ENCODE measurements at regions not wholly inside any gene's neighbourhood (a gene's known extent, or its start where the extent isn't known, plus 50 kb on each side); places are given as distances from the start of the nearest gene placed in this dataset.

- no peak for TF ChIP-seq CTCF (conservative IDR thresholded peaks at IDR 0.05)
- Histone ChIP-seq H3K9ac (ENCODE audit: extremely low read depth, low read length, poor library complexity, severe bottlenecking) (no peak overlapping the region), H3K36me3 (ENCODE audit: control insufficient read depth, insufficient read depth, low read length) (no peaks in the 10 kb centered on the region), H3K4me1 (ENCODE audit: control insufficient read depth, insufficient read depth, low read length) (peaks cover 7% of the 10 kb centered on the region), H3K4me3 (ENCODE audit: low read length) (no peak overlapping the region), H3K27ac (ENCODE audit: low read depth, low read length) (no peak overlapping the region), H3K27me3 (ENCODE audit: control insufficient read depth, insufficient read depth, low read length, poor library complexity, severe bottlenecking) (no peaks in the 10 kb centered on the region), H3K9me3 (ENCODE audit: control insufficient read depth, low read length) (no peaks in the 10 kb centered on the region)
- Mint-ChIP-seq H3K36me3 (ENCODE audit: low read depth) (no peaks in the 10 kb centered on the region), H3K4me3 (no peak overlapping the region), H3K4me1 (no peaks in the 10 kb centered on the region), H3K9me3 (no peaks in the 10 kb centered on the region), H3K27me3 (ENCODE audit: insufficient read depth) (no peaks in the 10 kb centered on the region), H3K27ac (no peak overlapping the region)
- no peak for DNase-seq
- WGBS, 2 experiments (ENCODE audit: insufficient coverage in 1 of 2, insufficient read length in 1 of 2): 97 to 100% methylated on average over 7 to 8 of the region's 8 CpGs
Measured at GRCh38 chr13:106700007-106700406, 132.1 kb upstream of the ARGLU1 start.

GRCh38 chr13:106699311-106699710, 131.4 kb upstream of the ARGLU1 start:
- Histone ChIP-seq H3K9me3 (ENCODE audit: control insufficient read depth, low read length) (no peaks in the 10 kb centered on the region), H3K27ac (ENCODE audit: low read depth, low read length) (no peak overlapping the region), H3K9ac (ENCODE audit: extremely low read depth, low read length, poor library complexity, severe bottlenecking) (no peak overlapping the region), H3K36me3 (ENCODE audit: control insufficient read depth, insufficient read depth, low read length) (no peaks in the 10 kb centered on the region), H3K4me3 (ENCODE audit: low read length) (no peak overlapping the region), H3K27me3 (ENCODE audit: control insufficient read depth, insufficient read depth, low read length, poor library complexity, severe bottlenecking) (no peaks in the 10 kb centered on the region), H3K4me1 (ENCODE audit: control insufficient read depth, insufficient read depth, low read length) (peaks cover 7% of the 10 kb centered on the region)
- 89 to 93% methylated on average over 2 to 5 of the region's 5 CpGs for WGBS, 2 experiments (ENCODE audit: insufficient coverage in 1 of 2, insufficient read length in 1 of 2)
- H3K4me1 Mint-ChIP-seq: no peaks in the 10 kb centered on the region
- no peak for DNase-seq
- H3K9me3 Mint-ChIP-seq: no peaks in the 10 kb centered on the region
- no peaks in the 10 kb centered on the region for H3K36me3 Mint-ChIP-seq (ENCODE audit: low read depth)
- no peak overlapping the region for H3K27ac Mint-ChIP-seq
- no peak overlapping the region for H3K4me3 Mint-ChIP-seq
- no peak for TF ChIP-seq CTCF (conservative IDR thresholded peaks at IDR 0.05)
- no peaks in the 10 kb centered on the region for H3K27me3 Mint-ChIP-seq (ENCODE audit: insufficient read depth)

DNA sequence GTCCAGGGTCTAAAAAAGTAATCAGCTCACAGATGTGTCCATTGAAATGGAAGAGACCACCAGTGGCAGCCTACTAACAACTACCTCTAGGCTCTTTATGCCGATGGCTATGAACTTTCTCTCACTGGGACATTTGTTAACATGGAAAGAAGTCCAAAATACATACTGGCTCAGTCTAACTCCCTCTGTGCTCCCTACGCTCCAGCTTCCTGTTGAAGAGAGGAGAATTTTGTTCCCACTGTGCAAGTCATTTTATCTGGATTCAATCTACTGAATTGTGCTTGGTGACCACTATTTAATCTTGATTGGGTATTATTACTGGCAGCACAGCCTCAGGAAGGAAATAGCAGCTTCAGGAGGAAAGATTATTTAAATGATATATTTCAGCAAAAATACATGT, 128.8 kb upstream of the ARGLU1 start:
- H3K9me3 Mint-ChIP-seq: no peaks in the 10 kb centered on the region
- no peaks in the 10 kb centered on the region for H3K27me3 ChIP-seq (ENCODE audit: control insufficient read depth, insufficient read depth, low read length, poor library complexity, severe bottlenecking)
- H3K4me1 Mint-ChIP-seq: peaks cover 3% of the 10 kb centered on the region
- no peak overlapping the region for H3K9ac ChIP-seq (ENCODE audit: extremely low read depth, low read length, poor library complexity, severe bottlenecking)
- no peak overlapping the region for H3K4me3 ChIP-seq (ENCODE audit: low read length)
- H3K9me3 ChIP-seq (ENCODE audit: control insufficient read depth, low read length): no peaks in the 10 kb centered on the region
- TF ChIP-seq CTCF (conservative IDR thresholded peaks at IDR 0.05): no peak
- no peaks in the 10 kb centered on the region for H3K36me3 Mint-ChIP-seq (ENCODE audit: low read depth)
- H3K36me3 ChIP-seq (ENCODE audit: control insufficient read depth, insufficient read depth, low read length): no peaks in the 10 kb centered on the region
- H3K27ac ChIP-seq (ENCODE audit: low read depth, low read length): no peak overlapping the region
- H3K27ac Mint-ChIP-seq: no peak overlapping the region
- H3K27me3 Mint-ChIP-seq (ENCODE audit: insufficient read depth): no peaks in the 10 kb centered on the region
- DNase-seq: no peak
- H3K4me3 Mint-ChIP-seq: no peak overlapping the region
- H3K4me1 ChIP-seq (ENCODE audit: control insufficient read depth, insufficient read depth, low read length): peaks cover 7% of the 10 kb centered on the region
- WGBS, 2 experiments (ENCODE audit: insufficient coverage in 1 of 2, insufficient read length in 1 of 2): 83 to 96% methylated on average over 1 to 2 of the region's 2 CpGs
